ENCODE measurements at regions not wholly inside any gene's neighbourhood (a gene's known extent, or its start where the extent isn't known, plus 50 kb on each side); places are given as distances from the start of the nearest gene placed in this dataset.

DNA sequence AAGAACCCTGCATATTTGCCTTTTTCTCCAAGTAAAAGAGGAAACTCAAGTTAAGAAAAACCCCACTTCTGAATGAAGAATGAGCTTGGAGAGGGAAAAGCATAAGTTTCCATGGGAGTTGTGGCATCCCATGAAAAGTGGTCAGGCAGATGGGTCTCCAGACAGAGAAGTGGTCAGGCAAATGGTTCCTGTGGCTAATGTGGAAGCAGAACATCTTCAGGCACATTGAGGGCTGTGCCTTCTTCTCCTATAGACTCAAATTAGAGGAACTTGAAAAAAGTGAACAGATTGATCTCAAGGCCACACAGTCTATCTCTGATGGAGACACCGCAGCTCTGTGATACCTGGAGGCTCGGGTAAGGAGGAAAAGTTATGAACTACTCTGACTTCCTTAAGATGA is 55.7 kb upstream of the KIRREL1 start:
- no TSS peak for BruUV-seq (replicated peaks)
- WGBS (ENCODE audit: insufficient coverage, low coverage, missing lambda C conversion rate), result 0% methylated on average over 2 of the region's 2 CpGs

More for the DNA sequence above, 55.7 kb upstream of the KIRREL1 start:
- FAIRE-seq, result no peak
- ChIA-PET CTCF (ENCODE audit: low intra/inter-chr PET ratio) (no interaction called here), POLR2A (no interaction called here)
- DNase-seq (ENCODE audit: extremely low read depth in 1 of 4, low spot score in 3 of 4), result no peak
- Histone ChIP-seq H3K4me2 (ENCODE audit: insufficient read depth, low read length) (no peak overlapping the region), H2AFZ (ENCODE audit: low read depth, low read length) (no peak overlapping the region), H3K4me3 (no peak overlapping the region), H4K20me1 (replicated peaks; ENCODE audit: control insufficient read depth, insufficient read depth, low read length) (no peaks in the 10 kb centered on the region), H3K36me3 (ENCODE audit: control insufficient read depth, insufficient read depth, low read length) (no peaks in the 10 kb centered on the region), H3K27ac (ENCODE audit: extremely low read depth, low read depth, low read length) (no peak overlapping the region), H3K27me3 (ENCODE audit: control insufficient read depth in 2 of 2, insufficient read depth in 2 of 2, low read length in 2 of 2) (no peaks in the 10 kb centered on the region), H3K79me2 (ENCODE audit: control insufficient read depth, insufficient read depth, low read length) (no peaks in the 10 kb centered on the region), H3K9me3 (replicated peaks; ENCODE audit: control insufficient read depth, insufficient read depth, low read depth, low read length) (no peaks in the 10 kb centered on the region), H3K4me1 (replicated peaks in 1 of 2; ENCODE audit: control insufficient read depth in 2 of 2, insufficient read depth in 2 of 2, low read length in 2 of 2) (no peaks in the 10 kb centered on the region), H3K9me1 (ENCODE audit: control insufficient read depth, insufficient read depth, low read length) (no peaks in the 10 kb centered on the region), H3K9ac (ENCODE audit: insufficient read depth in 1 of 2, low read depth in 2 of 2, low read length in 2 of 2) (no peak overlapping the region)
- intact Hi-C loops (cut with micrococcal nuclease), result no loop called here
- in situ Hi-C loops (cut with MboI), result loop anchor here (25.0 kb wide), 1 partner anchor 775 kb away; no protein-coding TSS in a partner anchor
- TF ChIP-seq ZNF311 (CRISPR knock-in tag; IDR thresholded peaks at IDR 0.05) (no peak), EHMT2 (IDR thresholded peaks at IDR 0.05) (no peak), BHLHE40 (IDR thresholded peaks at IDR 0.05; ENCODE audit: low read length) (no peak), SMARCA4 (IDR thresholded peaks at IDR 0.05) (no peak), L3MBTL2 (IDR thresholded peaks at IDR 0.05) (no peak), TGIF2 (CRISPR knock-in tag; IDR thresholded peaks at IDR 0.05) (no peak), EP300 (IDR thresholded peaks at IDR 0.05; ENCODE audit: low read length) (no peak), HDAC3 (IDR thresholded peaks at IDR 0.05; ENCODE audit: borderline replicate concordance, partially characterized antibody) (no peak), MTA2 (IDR thresholded peaks at IDR 0.05; ENCODE audit: low read depth) (no peak), HNRNPL (IDR thresholded peaks at IDR 0.05; ENCODE audit: low read depth, low read length) (no peak), ELF4 (CRISPR knock-in tag; IDR thresholded peaks at IDR 0.05) (no peak), GTF2A2 (tag; IDR thresholded peaks at IDR 0.05) (no peak)
- TF ChIP-seq, protein P1, sequence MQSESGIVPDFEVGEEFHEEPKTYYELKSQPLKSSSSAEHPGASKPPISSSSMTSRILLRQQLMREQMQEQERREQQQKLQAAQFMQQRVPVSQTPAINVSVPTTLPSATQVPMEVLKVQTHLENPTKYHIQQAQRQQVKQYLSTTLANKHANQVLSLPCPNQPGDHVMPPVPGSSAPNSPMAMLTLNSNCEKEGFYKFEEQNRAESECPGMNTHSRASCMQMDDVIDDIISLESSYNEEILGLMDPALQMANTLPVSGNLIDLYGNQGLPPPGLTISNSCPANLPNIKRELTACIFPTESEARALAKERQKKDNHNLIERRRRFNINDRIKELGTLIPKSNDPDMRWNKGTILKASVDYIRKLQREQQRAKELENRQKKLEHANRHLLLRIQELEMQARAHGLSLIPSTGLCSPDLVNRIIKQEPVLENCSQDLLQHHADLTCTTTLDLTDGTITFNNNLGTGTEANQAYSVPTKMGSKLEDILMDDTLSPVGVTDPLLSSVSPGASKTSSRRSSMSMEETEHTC (IDR thresholded peaks at IDR 0.05), result no peak
- TF ChIP-seq, protein P2, sequence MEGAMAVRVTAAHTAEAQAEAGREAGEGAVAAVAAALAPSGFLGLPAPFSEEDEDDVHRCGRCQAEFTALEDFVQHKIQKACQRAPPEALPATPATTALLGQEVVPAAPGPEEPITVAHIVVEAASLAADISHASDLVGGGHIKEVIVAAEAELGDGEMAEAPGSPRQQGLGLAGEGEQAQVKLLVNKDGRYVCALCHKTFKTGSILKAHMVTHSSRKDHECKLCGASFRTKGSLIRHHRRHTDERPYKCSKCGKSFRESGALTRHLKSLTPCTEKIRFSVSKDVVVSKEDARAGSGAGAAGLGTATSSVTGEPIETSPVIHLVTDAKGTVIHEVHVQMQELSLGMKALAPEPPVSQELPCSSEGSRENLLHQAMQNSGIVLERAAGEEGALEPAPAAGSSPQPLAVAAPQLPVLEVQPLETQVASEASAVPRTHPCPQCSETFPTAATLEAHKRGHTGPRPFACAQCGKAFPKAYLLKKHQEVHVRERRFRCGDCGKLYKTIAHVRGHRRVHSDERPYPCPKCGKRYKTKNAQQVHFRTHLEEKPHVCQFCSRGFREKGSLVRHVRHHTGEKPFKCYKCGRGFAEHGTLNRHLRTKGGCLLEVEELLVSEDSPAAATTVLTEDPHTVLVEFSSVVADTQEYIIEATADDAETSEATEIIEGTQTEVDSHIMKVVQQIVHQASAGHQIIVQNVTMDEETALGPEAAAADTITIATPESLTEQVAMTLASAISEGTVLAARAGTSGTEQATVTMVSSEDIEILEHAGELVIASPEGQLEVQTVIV (CRISPR knock-in tag; IDR thresholded peaks at IDR 0.05; ENCODE audit: borderline replicate concordance), result no peak
- no peak for ATAC-seq
